Spleen (tissue), 7 donors: ENCODE measurements at regions not wholly inside any gene's neighbourhood (a gene's known extent, or its start where the extent isn't known, plus 50 kb on each side); places are given as distances from the start of the nearest gene placed in this dataset.

Experiments used
- POLR2A ChIP-seq, 3 donors: fragments of 450-650 bp; IDR thresholded peaks; one replicate each; pipeline ENCODE4 v1.5.1; 2017; ENCODE audit warnings: antibody characterized with exemption in 3 of 3, mild to moderate bottlenecking in 1 of 3
- POLR2AphosphoS5 ChIP-seq, 3 donors: sonication (generic); formaldehyde crosslinking; IDR thresholded peaks; one replicate each; pipeline ENCODE4 v1.5.1; 2017; ENCODE audit warnings: antibody characterized with exemption in 3 of 3
- TF ChIP-seq, protein P1 (sequence below), 11 experiments: fragments of 200-600 bp in 7 of 11; fragments of 450-650 bp in 4 of 11; sonication (generic) in 4 of 11; IDR thresholded peaks in 8 of 11; conservative IDR thresholded peaks in 3 of 11; 1 replicate in 7 of 11; 2 replicates in 4 of 11; pipeline versions ENCODE4 v1.4.0 to v1.8.0; 2016 to 2021; ENCODE audit warnings: antibody characterized with exemption in 11 of 11, inconsistent platforms in 4 of 11, mild to moderate bottlenecking in 1 of 11
- donor health status: DM: no; HTN: no; CAD: no; lungs with moderate emphysema.
- donor health status: DM: no; HTN: no; CAD: no.
- donor health status: DM: no; HTN: no; CAD: no.

DNA sequence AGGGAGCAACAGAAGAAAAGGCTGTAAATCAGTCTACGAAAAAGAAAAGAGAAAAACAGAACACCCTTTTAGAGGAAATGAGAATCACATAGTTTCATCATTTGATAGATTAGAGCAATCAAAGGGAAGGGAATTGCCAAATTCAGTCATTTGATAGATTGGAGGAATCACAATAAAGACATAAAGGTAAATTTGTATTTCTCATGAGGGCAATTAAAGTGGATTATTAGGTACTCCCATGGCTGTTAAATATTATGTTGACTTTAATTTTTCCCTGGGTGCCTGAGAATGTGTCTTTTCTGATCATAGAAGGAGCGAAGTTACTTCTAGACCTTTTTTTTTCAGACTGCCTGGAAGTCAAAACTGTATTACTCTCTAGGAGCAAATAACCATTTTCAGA, 1145.7 kb downstream of the EPHA7 start:
- TF ChIP-seq, protein P1, sequence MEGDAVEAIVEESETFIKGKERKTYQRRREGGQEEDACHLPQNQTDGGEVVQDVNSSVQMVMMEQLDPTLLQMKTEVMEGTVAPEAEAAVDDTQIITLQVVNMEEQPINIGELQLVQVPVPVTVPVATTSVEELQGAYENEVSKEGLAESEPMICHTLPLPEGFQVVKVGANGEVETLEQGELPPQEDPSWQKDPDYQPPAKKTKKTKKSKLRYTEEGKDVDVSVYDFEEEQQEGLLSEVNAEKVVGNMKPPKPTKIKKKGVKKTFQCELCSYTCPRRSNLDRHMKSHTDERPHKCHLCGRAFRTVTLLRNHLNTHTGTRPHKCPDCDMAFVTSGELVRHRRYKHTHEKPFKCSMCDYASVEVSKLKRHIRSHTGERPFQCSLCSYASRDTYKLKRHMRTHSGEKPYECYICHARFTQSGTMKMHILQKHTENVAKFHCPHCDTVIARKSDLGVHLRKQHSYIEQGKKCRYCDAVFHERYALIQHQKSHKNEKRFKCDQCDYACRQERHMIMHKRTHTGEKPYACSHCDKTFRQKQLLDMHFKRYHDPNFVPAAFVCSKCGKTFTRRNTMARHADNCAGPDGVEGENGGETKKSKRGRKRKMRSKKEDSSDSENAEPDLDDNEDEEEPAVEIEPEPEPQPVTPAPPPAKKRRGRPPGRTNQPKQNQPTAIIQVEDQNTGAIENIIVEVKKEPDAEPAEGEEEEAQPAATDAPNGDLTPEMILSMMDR (IDR thresholded peaks at IDR 0.05 in 8 of 11, conservative IDR thresholded peaks at IDR 0.05 in 3 of 11): no peak
- TF ChIP-seq POLR2A (IDR thresholded peaks at IDR 0.05) (no peak), POLR2AphosphoS5 (IDR thresholded peaks at IDR 0.05) (no peak)
